ENCODE measurements at regions not wholly inside any gene's neighbourhood (a gene's known extent, or its start where the extent isn't known, plus 50 kb on each side); places are given as distances from the start of the nearest gene placed in this dataset.

- no peaks in the 10 kb centered on the region for H4K20me1 ChIP-seq (ENCODE audit: insufficient read depth, low read length)
- in situ Hi-C loops (cut with HindIII; ENCODE audit: extremely low pct_ligation_motif_present, low pct_unique_long_range_greater_than_20kb) (no loop called here), intact Hi-C loops (cut with micrococcal nuclease; ENCODE audit: unreplicated experiment) (no loop called here)
- H3K4me1 ChIP-seq (ENCODE audit: insufficient read depth, low read length): no peaks in the 10 kb centered on the region
- H3K27me3 ChIP-seq (ENCODE audit: control insufficient read depth in 1 of 2, insufficient read depth in 2 of 2, low read length in 2 of 2): no peaks in the 10 kb centered on the region
- FAIRE-seq (no peak), ATAC-seq (no peak), DNase-seq (ENCODE audit: low spot score) (no peak)
- ChIA-PET POLR2A (no interaction called here), CTCF (ENCODE audit: low intra/inter-chr PET ratio, low total read pairs) (no interaction called here)
- no peak overlapping the region for H3K27ac ChIP-seq (ENCODE audit: extremely low read length, insufficient read depth, low read length)
- TF ChIP-seq AGO2 (optimal IDR thresholded peaks at IDR 0.05; ENCODE audit: low read depth, low read length) (no peak), ZSCAN31 (CRISPR knock-in tag; IDR thresholded peaks at IDR 0.05; ENCODE audit: low read depth) (no peak), THYN1 (CRISPR knock-in tag; IDR thresholded peaks at IDR 0.05; ENCODE audit: borderline replicate concordance, low read depth) (no peak), ZBTB1 (CRISPR knock-in tag; IDR thresholded peaks at IDR 0.05; ENCODE audit: borderline replicate concordance) (no peak), TEAD3 (CRISPR knock-in tag; optimal IDR thresholded peaks at IDR 0.05; ENCODE audit: borderline replicate concordance) (no peak), AFF4 (CRISPR knock-in tag; IDR thresholded peaks at IDR 0.05) (no peak), ZNF207 (IDR thresholded peaks at IDR 0.05; ENCODE audit: borderline replicate concordance) (no peak), ZFP1 (CRISPR knock-in tag; IDR thresholded peaks at IDR 0.05) (no peak), MEIS1 (CRISPR knock-in tag; IDR thresholded peaks at IDR 0.05; ENCODE audit: borderline replicate concordance) (no peak), MYNN (CRISPR knock-in tag; IDR thresholded peaks at IDR 0.05; ENCODE audit: low read depth) (no peak), NFIB (CRISPR knock-in tag; IDR thresholded peaks at IDR 0.05; ENCODE audit: borderline replicate concordance) (no peak), JUND (CRISPR knock-in tag; IDR thresholded peaks at IDR 0.05) (no peak), SP2 (CRISPR knock-in tag; IDR thresholded peaks at IDR 0.05) (no peak)
- TF ChIP-seq, protein P1, sequence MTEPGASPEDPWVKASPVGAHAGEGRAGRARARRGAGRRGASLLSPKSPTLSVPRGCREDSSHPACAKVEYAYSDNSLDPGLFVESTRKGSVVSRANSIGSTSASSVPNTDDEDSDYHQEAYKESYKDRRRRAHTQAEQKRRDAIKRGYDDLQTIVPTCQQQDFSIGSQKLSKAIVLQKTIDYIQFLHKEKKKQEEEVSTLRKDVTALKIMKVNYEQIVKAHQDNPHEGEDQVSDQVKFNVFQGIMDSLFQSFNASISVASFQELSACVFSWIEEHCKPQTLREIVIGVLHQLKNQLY (CRISPR knock-in tag; IDR thresholded peaks at IDR 0.05): no peak
- TF ChIP-seq, protein P2, sequence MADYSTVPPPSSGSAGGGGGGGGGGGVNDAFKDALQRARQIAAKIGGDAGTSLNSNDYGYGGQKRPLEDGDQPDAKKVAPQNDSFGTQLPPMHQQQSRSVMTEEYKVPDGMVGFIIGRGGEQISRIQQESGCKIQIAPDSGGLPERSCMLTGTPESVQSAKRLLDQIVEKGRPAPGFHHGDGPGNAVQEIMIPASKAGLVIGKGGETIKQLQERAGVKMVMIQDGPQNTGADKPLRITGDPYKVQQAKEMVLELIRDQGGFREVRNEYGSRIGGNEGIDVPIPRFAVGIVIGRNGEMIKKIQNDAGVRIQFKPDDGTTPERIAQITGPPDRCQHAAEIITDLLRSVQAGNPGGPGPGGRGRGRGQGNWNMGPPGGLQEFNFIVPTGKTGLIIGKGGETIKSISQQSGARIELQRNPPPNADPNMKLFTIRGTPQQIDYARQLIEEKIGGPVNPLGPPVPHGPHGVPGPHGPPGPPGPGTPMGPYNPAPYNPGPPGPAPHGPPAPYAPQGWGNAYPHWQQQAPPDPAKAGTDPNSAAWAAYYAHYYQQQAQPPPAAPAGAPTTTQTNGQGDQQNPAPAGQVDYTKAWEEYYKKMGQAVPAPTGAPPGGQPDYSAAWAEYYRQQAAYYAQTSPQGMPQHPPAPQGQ (CRISPR knock-in tag; IDR thresholded peaks at IDR 0.05; ENCODE audit: borderline replicate concordance): no peak
- TF ChIP-seq, protein P3, sequence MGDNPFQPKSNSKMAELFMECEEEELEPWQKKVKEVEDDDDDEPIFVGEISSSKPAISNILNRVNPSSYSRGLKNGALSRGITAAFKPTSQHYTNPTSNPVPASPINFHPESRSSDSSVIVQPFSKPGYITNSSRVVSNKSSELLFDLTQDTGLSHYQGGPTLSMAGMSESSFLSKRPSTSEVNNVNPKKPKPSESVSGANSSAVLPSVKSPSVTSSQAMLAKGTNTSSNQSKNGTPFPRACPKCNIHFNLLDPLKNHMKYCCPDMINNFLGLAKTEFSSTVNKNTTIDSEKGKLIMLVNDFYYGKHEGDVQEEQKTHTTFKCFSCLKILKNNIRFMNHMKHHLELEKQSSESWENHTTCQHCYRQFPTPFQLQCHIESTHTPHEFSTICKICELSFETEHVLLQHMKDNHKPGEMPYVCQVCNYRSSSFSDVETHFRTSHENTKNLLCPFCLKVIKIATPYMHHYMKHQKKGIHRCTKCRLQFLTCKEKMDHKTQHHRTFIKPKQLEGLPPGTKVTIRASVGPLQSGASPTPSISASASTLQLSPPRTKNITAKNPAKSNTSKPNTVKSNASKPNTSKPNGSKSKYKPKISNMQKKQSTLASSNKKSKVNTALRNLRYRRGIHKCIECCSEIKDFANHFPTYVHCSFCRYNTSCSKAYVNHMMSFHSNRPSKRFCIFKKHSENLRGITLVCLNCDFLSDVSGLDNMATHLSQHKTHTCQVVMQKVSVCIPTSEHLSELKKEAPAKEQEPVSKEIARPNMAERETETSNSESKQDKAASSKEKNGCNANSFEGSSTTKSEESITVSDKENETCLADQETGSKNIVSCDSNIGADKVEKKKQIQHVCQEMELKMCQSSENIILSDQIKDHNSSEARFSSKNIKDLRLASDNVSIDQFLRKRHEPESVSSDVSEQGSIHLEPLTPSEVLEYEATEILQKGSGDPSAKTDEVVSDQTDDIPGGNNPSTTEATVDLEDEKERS (CRISPR knock-in tag; IDR thresholded peaks at IDR 0.05): no peak
- no peak overlapping the region for H3K9ac ChIP-seq (ENCODE audit: insufficient read depth, low read depth, low read length)
- BruUV-seq (replicated peaks): no TSS peak
- H3K9me3 ChIP-seq (ENCODE audit: low read length): no peaks in the 10 kb centered on the region
- no peaks in the 10 kb centered on the region for H3K79me2 ChIP-seq (ENCODE audit: insufficient read depth, low read length)
- no peak overlapping the region for H3K4me2 ChIP-seq (ENCODE audit: low read depth, low read length)
- no peak overlapping the region for H2AFZ ChIP-seq (ENCODE audit: low read length)
- H3K4me3 ChIP-seq (replicated peaks in 1 of 3; ENCODE audit: insufficient read depth in 1 of 3, low read depth in 2 of 3, low read length in 3 of 3): no peak overlapping the region
- H3K36me3 ChIP-seq (replicated peaks in 1 of 2; ENCODE audit: control insufficient read depth in 1 of 2, insufficient read depth in 2 of 2, low read length in 2 of 2): no peaks in the 10 kb centered on the region
- WGBS (ENCODE audit: low lambda C conversion rate): 71% methylated on average over 20 of the region's 20 CpGs
These were observed 495.1 kb upstream of the FAT1 start for GRCh38 chr4:187218705-187219245.
